ENCODE measurements at regions not wholly inside any gene's neighbourhood (a gene's known extent, or its start where the extent isn't known, plus 50 kb on each side); places are given as distances from the start of the nearest gene placed in this dataset.

DNA sequence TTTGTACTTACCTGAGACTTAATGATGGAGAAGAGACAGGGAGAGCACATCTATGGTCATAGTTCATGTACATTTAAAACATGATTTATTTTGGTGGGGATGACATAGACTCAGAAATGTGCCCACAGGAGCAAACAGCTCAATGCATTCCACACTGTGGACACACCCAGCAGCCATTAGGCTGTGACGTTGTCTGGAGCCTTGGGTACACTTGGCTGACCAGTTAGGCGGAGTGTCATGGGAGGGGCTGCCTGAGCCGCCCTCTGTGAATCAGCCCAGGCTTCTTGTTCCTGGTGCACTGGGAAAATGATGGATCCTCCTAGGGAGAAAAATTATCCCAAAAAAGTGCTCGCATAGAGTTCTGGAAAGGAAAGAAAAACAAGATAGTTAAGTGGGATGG is 231.0 kb upstream of the GMDS start:
- TF ChIP-seq CTCF (IDR thresholded peaks at IDR 0.05; ENCODE audit: insufficient read depth, low read length, poor library complexity, severe bottlenecking), result no peak
- TF ChIP-seq EZH2phosphoT487 (conservative IDR thresholded peaks at IDR 0.05; ENCODE audit: low read length), result no peak

Measured in SU-DHL-6 (cell line).